ENCODE measurements at regions not wholly inside any gene's neighbourhood (a gene's known extent, or its start where the extent isn't known, plus 50 kb on each side); places are given as distances from the start of the nearest gene placed in this dataset.

DNA sequence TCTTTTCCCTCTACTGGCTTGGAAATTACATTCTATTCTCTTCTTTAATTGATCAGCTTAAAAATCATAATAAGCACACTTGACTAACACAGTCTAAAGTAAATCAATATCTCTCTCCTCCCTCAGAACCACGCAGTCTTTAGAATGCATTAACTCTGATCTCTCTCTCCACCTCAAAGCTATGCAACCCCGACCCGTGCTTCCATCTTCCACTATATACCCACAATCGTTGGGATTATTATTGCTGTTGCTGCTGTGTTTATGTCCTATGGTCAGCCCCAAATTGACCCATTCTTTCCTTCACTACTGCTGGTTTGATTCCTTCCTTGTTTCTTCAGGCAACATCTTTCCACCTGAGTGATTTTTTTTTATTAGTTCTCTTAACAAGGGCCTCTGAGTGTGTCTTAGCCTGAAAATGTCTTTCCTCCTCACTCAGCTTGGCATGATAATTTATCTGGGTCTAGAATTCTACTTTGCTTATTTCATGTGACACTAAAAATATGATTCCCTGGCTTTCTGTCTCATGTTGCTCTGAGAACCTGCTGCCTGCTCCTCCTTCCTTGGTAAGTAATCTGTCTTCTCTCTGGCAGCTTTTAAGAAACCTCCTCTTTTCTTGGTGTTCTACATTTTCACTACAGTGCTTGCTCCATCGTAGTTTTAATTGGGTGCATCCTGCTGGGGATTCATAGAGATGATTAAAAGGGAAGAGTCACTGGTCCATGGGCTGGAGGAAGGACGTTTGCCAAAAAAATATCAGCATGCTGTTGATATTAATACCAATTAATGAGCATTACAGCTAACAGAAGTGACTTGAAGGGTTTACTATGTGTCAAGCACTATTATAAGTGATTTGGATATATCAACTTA lies 472.2 kb downstream of the MATN1 start:
- H3K27me3 ChIP-seq (ENCODE audit: insufficient read depth, insufficient read length): peaks cover 5% of the 10 kb centered on the region
- no peak overlapping the region for H3K4me3 ChIP-seq (ENCODE audit: insufficient read length, low read depth)
- H3K4me1 ChIP-seq (ENCODE audit: insufficient read depth, insufficient read length): peaks cover 13% of the 10 kb centered on the region
- no peak for DNase-seq (ENCODE audit: low read depth, low spot score)
- TF ChIP-seq SUZ12 (IDR thresholded peaks at IDR 0.05; ENCODE audit: extremely low read depth, insufficient read depth, insufficient read length) (no peak), ZNF274 (IDR thresholded peaks at IDR 0.05; ENCODE audit: low read depth, low read length) (no peak), YY1 (IDR thresholded peaks at IDR 0.05; ENCODE audit: insufficient read depth, insufficient read length) (no peak)
- H3K9me3 ChIP-seq (ENCODE audit: insufficient read depth, low read length): no peaks in the 10 kb centered on the region
- H3K36me3 ChIP-seq (ENCODE audit: insufficient read depth, insufficient read length, low read length): no peaks in the 10 kb centered on the region
- no peak overlapping the region for H3K9ac ChIP-seq (ENCODE audit: insufficient read length, low read depth)

DNA sequence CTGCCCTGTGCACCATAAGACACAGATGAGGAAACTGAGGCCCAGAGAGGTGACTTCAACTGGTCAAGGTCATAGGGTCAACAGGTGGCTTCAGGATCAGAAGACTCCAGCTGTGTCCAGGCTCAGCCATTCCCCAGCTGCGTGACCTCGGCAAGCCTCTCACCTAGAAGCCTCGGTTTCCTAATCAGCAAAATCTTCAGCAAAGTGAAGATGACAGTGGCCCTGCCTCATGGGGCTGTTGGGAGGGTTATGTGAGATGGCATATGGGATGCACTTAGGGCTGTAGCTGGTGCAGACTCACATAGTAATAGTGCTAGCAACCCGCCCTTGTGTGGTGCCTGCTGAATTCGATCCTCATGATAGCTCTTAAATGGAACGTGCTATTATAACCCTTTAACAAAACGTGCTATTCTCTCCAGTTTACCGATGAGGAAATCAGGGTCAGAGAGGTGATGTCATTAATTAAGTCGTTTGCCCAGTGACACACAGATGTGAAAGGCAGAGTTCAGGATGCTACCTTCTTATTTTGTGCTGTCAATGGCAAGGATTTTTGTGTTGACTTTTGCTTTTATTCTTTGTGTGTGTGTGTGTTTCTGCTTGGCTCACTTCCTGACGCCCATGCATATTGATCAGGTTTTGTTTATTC lies 472.9 kb downstream of the MATN1 start:
- TF ChIP-seq ZNF274 (IDR thresholded peaks at IDR 0.05; ENCODE audit: low read depth, low read length) (no peak), YY1 (IDR thresholded peaks at IDR 0.05; ENCODE audit: insufficient read depth, insufficient read length) (no peak), SUZ12 (IDR thresholded peaks at IDR 0.05; ENCODE audit: extremely low read depth, insufficient read depth, insufficient read length) (no peak)
- H3K4me1 ChIP-seq (ENCODE audit: insufficient read depth, insufficient read length): peaks cover 13% of the 10 kb centered on the region
- no peak for DNase-seq (ENCODE audit: low read depth, low spot score)
- no peak overlapping the region for H3K9ac ChIP-seq (ENCODE audit: insufficient read length, low read depth)
- no peaks in the 10 kb centered on the region for H3K36me3 ChIP-seq (ENCODE audit: insufficient read depth, insufficient read length, low read length)
- H3K27me3 ChIP-seq (ENCODE audit: insufficient read depth, insufficient read length): peaks cover 5% of the 10 kb centered on the region
- no peaks in the 10 kb centered on the region for H3K9me3 ChIP-seq (ENCODE audit: insufficient read depth, low read length)
- no peak overlapping the region for H3K4me3 ChIP-seq (ENCODE audit: insufficient read length, low read depth)

- peaks cover 5% of the 10 kb centered on the region for H3K27me3 ChIP-seq (ENCODE audit: insufficient read depth, insufficient read length)
- H3K36me3 ChIP-seq (ENCODE audit: insufficient read depth, insufficient read length, low read length): no peaks in the 10 kb centered on the region
- TF ChIP-seq ZNF274 (IDR thresholded peaks at IDR 0.05; ENCODE audit: low read depth, low read length) (no peak), YY1 (IDR thresholded peaks at IDR 0.05; ENCODE audit: insufficient read depth, insufficient read length) (no peak), SUZ12 (IDR thresholded peaks at IDR 0.05; ENCODE audit: extremely low read depth, insufficient read depth, insufficient read length) (no peak)
- no peak overlapping the region for H3K9ac ChIP-seq (ENCODE audit: insufficient read length, low read depth)
- DNase-seq (ENCODE audit: low read depth, low spot score): no peak
- no peaks in the 10 kb centered on the region for H3K9me3 ChIP-seq (ENCODE audit: insufficient read depth, low read length)
- H3K4me3 ChIP-seq (ENCODE audit: insufficient read length, low read depth): no peak overlapping the region
- peaks cover 13% of the 10 kb centered on the region for H3K4me1 ChIP-seq (ENCODE audit: insufficient read depth, insufficient read length)
Measured at GRCh38 chr1:30249446-30250337, 473.7 kb downstream of the MATN1 start.

- no peak for TF ChIP-seq ZNF274 (IDR thresholded peaks at IDR 0.05; ENCODE audit: low read depth, low read length)
- no peak for TF ChIP-seq SUZ12 (IDR thresholded peaks at IDR 0.05; ENCODE audit: extremely low read depth, insufficient read depth, insufficient read length)
- TF ChIP-seq YY1 (IDR thresholded peaks at IDR 0.05; ENCODE audit: insufficient read depth, insufficient read length): no peak
- no peak overlapping the region for H3K4me3 ChIP-seq (ENCODE audit: insufficient read length, low read depth)
- H3K36me3 ChIP-seq (ENCODE audit: insufficient read depth, insufficient read length, low read length): no peaks in the 10 kb centered on the region
- H3K9me3 ChIP-seq (ENCODE audit: insufficient read depth, low read length): no peaks in the 10 kb centered on the region
- no peak overlapping the region for H3K9ac ChIP-seq (ENCODE audit: insufficient read length, low read depth)
- H3K4me1 ChIP-seq (ENCODE audit: insufficient read depth, insufficient read length): peaks cover 7% of the 10 kb centered on the region
- H3K27me3 ChIP-seq (ENCODE audit: insufficient read depth, insufficient read length): peaks cover 5% of the 10 kb centered on the region
- no peak for DNase-seq (ENCODE audit: low read depth, low spot score)
Measured at GRCh38 chr1:30248774-30249173, 474.6 kb downstream of the MATN1 start.

- no peak for DNase-seq (ENCODE audit: low read depth, low spot score)
- peaks cover 8% of the 10 kb centered on the region for H3K4me1 ChIP-seq (ENCODE audit: insufficient read depth, insufficient read length)
- no peak overlapping the region for H3K9ac ChIP-seq (ENCODE audit: insufficient read length, low read depth)
- no peaks in the 10 kb centered on the region for H3K9me3 ChIP-seq (ENCODE audit: insufficient read depth, low read length)
- H3K4me3 ChIP-seq (ENCODE audit: insufficient read length, low read depth): no peak overlapping the region
- TF ChIP-seq ZNF274 (IDR thresholded peaks at IDR 0.05; ENCODE audit: low read depth, low read length): no peak
- H3K36me3 ChIP-seq (ENCODE audit: insufficient read depth, insufficient read length, low read length): no peaks in the 10 kb centered on the region
- H3K27me3 ChIP-seq (ENCODE audit: insufficient read depth, insufficient read length): peaks cover 5% of the 10 kb centered on the region
Measured at GRCh38 chr1:30248373-30248772, 475.0 kb downstream of the MATN1 start.

GRCh38 chr1:30244801-30245200 lies 478.6 kb downstream of the MATN1 start:
- Histone ChIP-seq H3K27me3 (ENCODE audit: insufficient read depth, insufficient read length) (peaks cover 5% of the 10 kb centered on the region), H3K9me3 (ENCODE audit: insufficient read depth, low read length) (no peaks in the 10 kb centered on the region), H3K4me1 (ENCODE audit: insufficient read depth, insufficient read length) (peaks cover 17% of the 10 kb centered on the region), H3K9ac (ENCODE audit: insufficient read length, low read depth) (no peak overlapping the region), H3K4me3 (ENCODE audit: insufficient read length, low read depth) (no peak overlapping the region), H3K36me3 (ENCODE audit: insufficient read depth, insufficient read length, low read length) (no peaks in the 10 kb centered on the region)
- no peak for DNase-seq (ENCODE audit: low read depth, low spot score)
- TF ChIP-seq YY1 (IDR thresholded peaks at IDR 0.05; ENCODE audit: insufficient read depth, insufficient read length) (no peak), SUZ12 (IDR thresholded peaks at IDR 0.05; ENCODE audit: extremely low read depth, insufficient read depth, insufficient read length) (no peak)

Measured in NT2/D1 (cell line).